ENCODE measurements at regions not wholly inside any gene's neighbourhood (a gene's known extent, or its start where the extent isn't known, plus 50 kb on each side); places are given as distances from the start of the nearest gene placed in this dataset.

GRCh38 chr3:113141543-113141942, 69.8 kb upstream of the BOC start:
- H3K4me1 Mint-ChIP-seq = no peaks in the 10 kb centered on the region

GRCh38 chr3:113142476-113142875, 68.9 kb upstream of the BOC start:
- Mint-ChIP-seq H3K9me3 (peaks cover 0 to 4% (median 0%) of the 10 kb centered on the region in 7 donors), H3K27me3 (no peaks in the 10 kb centered on the region), H3K27ac (no peak overlapping the region), H3K4me1 (no peaks in the 10 kb centered on the region), H3K36me3 (no peaks in the 10 kb centered on the region), H3K4me3 (no peak overlapping the region)
- no peak overlapping the region for H3K4me3 ChIP-seq (ENCODE audit: low read depth, low read length)
- H3K9me3 ChIP-seq (ENCODE audit: control insufficient read depth in 2 of 2, low read length in 2 of 2) = peaks cover 0 to under 1% of the 10 kb centered on the region in 2 experiments
- H3K4me1 ChIP-seq (ENCODE audit: control insufficient read depth, insufficient read depth, low read length, poor library complexity, severe bottlenecking) = no peaks in the 10 kb centered on the region
- peaks cover 6% of the 10 kb centered on the region for H3K27me3 ChIP-seq (ENCODE audit: control insufficient read depth, insufficient read depth, low read length)
- ATAC-seq (ENCODE audit: low read depth in 2 of 2) = no peak
- H3K27ac ChIP-seq (ENCODE audit: insufficient read depth, low read length, poor library complexity, severe bottlenecking) = no peak overlapping the region
- DNase-seq = no peak
- no peaks in the 10 kb centered on the region for H3K36me3 ChIP-seq (ENCODE audit: control insufficient read depth, insufficient read depth, low read length)

More at GRCh38 chr3:113141543-113141942, 69.8 kb upstream of the BOC start:
- H3K27ac Mint-ChIP-seq = no peak overlapping the region
- H3K36me3 ChIP-seq (ENCODE audit: control insufficient read depth, insufficient read depth, low read length) = no peaks in the 10 kb centered on the region
- H3K27me3 ChIP-seq (ENCODE audit: control insufficient read depth, insufficient read depth, low read length) = peaks cover 8% of the 10 kb centered on the region
- DNase-seq (no peak), ATAC-seq (ENCODE audit: low read depth in 2 of 2) (no peak)
- peaks cover 0 to 1% of the 10 kb centered on the region in 2 experiments for H3K9me3 ChIP-seq (ENCODE audit: control insufficient read depth in 2 of 2, low read length in 2 of 2)
- no peak overlapping the region for H3K27ac ChIP-seq (ENCODE audit: insufficient read depth, low read length, poor library complexity, severe bottlenecking)
- peaks cover 0 to 4% (median 0%) of the 10 kb centered on the region in 7 donors for H3K9me3 Mint-ChIP-seq
- H3K27me3 Mint-ChIP-seq = no peaks in the 10 kb centered on the region
- H3K4me3 Mint-ChIP-seq = no peak overlapping the region
- H3K4me1 ChIP-seq (ENCODE audit: control insufficient read depth, insufficient read depth, low read length, poor library complexity, severe bottlenecking) = no peaks in the 10 kb centered on the region
- H3K36me3 Mint-ChIP-seq = no peaks in the 10 kb centered on the region
- H3K4me3 ChIP-seq (ENCODE audit: low read depth, low read length) = no peak overlapping the region

GRCh38 chr3:113143353-113143752, 68.0 kb upstream of the BOC start:
- no peak for ATAC-seq (ENCODE audit: low read depth in 2 of 2)

GRCh38 chr3:113147681-113148261, 63.6 kb upstream of the BOC start:
- Histone ChIP-seq H3K4me3 (ENCODE audit: low read depth, low read length) (no peak overlapping the region), H3K4me1 (ENCODE audit: control insufficient read depth, insufficient read depth, low read length, poor library complexity, severe bottlenecking) (no peaks in the 10 kb centered on the region), H3K27ac (ENCODE audit: insufficient read depth, low read length, poor library complexity, severe bottlenecking) (no peak overlapping the region), H3K9me3 (ENCODE audit: control insufficient read depth in 2 of 2, low read length in 2 of 2) (no peaks in the 10 kb centered on the region), H3K27me3 (ENCODE audit: control insufficient read depth, insufficient read depth, low read length) (peaks cover 7% of the 10 kb centered on the region), H3K36me3 (ENCODE audit: control insufficient read depth, insufficient read depth, low read length) (no peaks in the 10 kb centered on the region)
- Mint-ChIP-seq H3K27ac (no peak overlapping the region), H3K9me3 (peaks cover 0 to 4% (median 0%) of the 10 kb centered on the region in 7 donors), H3K4me3 (no peak overlapping the region), H3K36me3 (no peaks in the 10 kb centered on the region), H3K4me1 (no peaks in the 10 kb centered on the region), H3K27me3 (peaks cover 6% of the 10 kb centered on the region)
- DNase-seq (no peak), ATAC-seq (ENCODE audit: low read depth in 2 of 2) (no peak)

More at GRCh38 chr3:113143353-113143752, 68.0 kb upstream of the BOC start:
- no peak overlapping the region for H3K4me3 ChIP-seq (ENCODE audit: low read depth, low read length)
- Mint-ChIP-seq H3K27me3 (no peaks in the 10 kb centered on the region), H3K36me3 (no peaks in the 10 kb centered on the region), H3K4me1 (no peaks in the 10 kb centered on the region), H3K9me3 (peaks cover 0 to 4% (median 0%) of the 10 kb centered on the region in 7 donors), H3K4me3 (no peak overlapping the region), H3K27ac (no peak overlapping the region)
- H3K9me3 ChIP-seq (ENCODE audit: control insufficient read depth in 2 of 2, low read length in 2 of 2) = no peaks in the 10 kb centered on the region
- H3K4me1 ChIP-seq (ENCODE audit: control insufficient read depth, insufficient read depth, low read length, poor library complexity, severe bottlenecking) = no peaks in the 10 kb centered on the region
- no peak overlapping the region for H3K27ac ChIP-seq (ENCODE audit: insufficient read depth, low read length, poor library complexity, severe bottlenecking)
- H3K27me3 ChIP-seq (ENCODE audit: control insufficient read depth, insufficient read depth, low read length) = peaks cover 6% of the 10 kb centered on the region
- H3K36me3 ChIP-seq (ENCODE audit: control insufficient read depth, insufficient read depth, low read length) = no peaks in the 10 kb centered on the region
- no peak for DNase-seq

GRCh38 chr3:113148284-113148683, 63.1 kb upstream of the BOC start:
- Histone ChIP-seq H3K9me3 (ENCODE audit: control insufficient read depth in 2 of 2, low read length in 2 of 2) (no peaks in the 10 kb centered on the region), H3K4me3 (ENCODE audit: low read depth, low read length) (no peak overlapping the region), H3K27ac (ENCODE audit: insufficient read depth, low read length, poor library complexity, severe bottlenecking) (no peak overlapping the region), H3K36me3 (ENCODE audit: control insufficient read depth, insufficient read depth, low read length) (no peaks in the 10 kb centered on the region), H3K27me3 (ENCODE audit: control insufficient read depth, insufficient read depth, low read length) (peaks cover 8% of the 10 kb centered on the region), H3K4me1 (ENCODE audit: control insufficient read depth, insufficient read depth, low read length, poor library complexity, severe bottlenecking) (no peaks in the 10 kb centered on the region)
- H3K4me1 Mint-ChIP-seq = no peaks in the 10 kb centered on the region
- peaks cover 6% of the 10 kb centered on the region for H3K27me3 Mint-ChIP-seq
- H3K27ac Mint-ChIP-seq = no peak overlapping the region
- DNase-seq = no peak
- peaks cover 0 to 4% (median 0%) of the 10 kb centered on the region in 7 donors for H3K9me3 Mint-ChIP-seq
- H3K4me3 Mint-ChIP-seq = no peak overlapping the region
- H3K36me3 Mint-ChIP-seq = no peaks in the 10 kb centered on the region
- ATAC-seq (ENCODE audit: low read depth in 2 of 2) = no peak

- Histone ChIP-seq H3K27me3 (ENCODE audit: control insufficient read depth, insufficient read depth, low read length) (peaks cover 8% of the 10 kb centered on the region), H3K36me3 (ENCODE audit: control insufficient read depth, insufficient read depth, low read length) (no peaks in the 10 kb centered on the region), H3K4me3 (ENCODE audit: low read depth, low read length) (no peak overlapping the region), H3K4me1 (ENCODE audit: control insufficient read depth, insufficient read depth, low read length, poor library complexity, severe bottlenecking) (no peaks in the 10 kb centered on the region), H3K9me3 (ENCODE audit: control insufficient read depth in 2 of 2, low read length in 2 of 2) (no peaks in the 10 kb centered on the region), H3K27ac (ENCODE audit: insufficient read depth, low read length, poor library complexity, severe bottlenecking) (no peak overlapping the region)
- DNase-seq (no peak), ATAC-seq (ENCODE audit: low read depth in 2 of 2) (no peak)
- H3K27ac Mint-ChIP-seq = no peak overlapping the region
- H3K27me3 Mint-ChIP-seq = peaks cover 19% of the 10 kb centered on the region
- peaks cover 0 to 4% (median 0%) of the 10 kb centered on the region in 7 donors for H3K9me3 Mint-ChIP-seq
- no peaks in the 10 kb centered on the region for H3K4me1 Mint-ChIP-seq
- H3K36me3 Mint-ChIP-seq = no peaks in the 10 kb centered on the region
- H3K4me3 Mint-ChIP-seq = no peak overlapping the region
Measured at GRCh38 chr3:113150250-113150649, 61.1 kb upstream of the BOC start.

- ATAC-seq (ENCODE audit: low read depth in 2 of 2) = no peak
Measured at GRCh38 chr3:113151461-113152031, 59.8 kb upstream of the BOC start.

GRCh38 chr3:113152849-113153248, 58.5 kb upstream of the BOC start:
- peaks cover 5% of the 10 kb centered on the region for H3K27me3 ChIP-seq (ENCODE audit: control insufficient read depth, insufficient read depth, low read length)
- no peak overlapping the region for H3K27ac Mint-ChIP-seq
- DNase-seq = no peak
- no peaks in the 10 kb centered on the region for H3K9me3 ChIP-seq (ENCODE audit: control insufficient read depth in 2 of 2, low read length in 2 of 2)
- no peak overlapping the region for H3K27ac ChIP-seq (ENCODE audit: insufficient read depth, low read length, poor library complexity, severe bottlenecking)
- H3K4me3 ChIP-seq (ENCODE audit: low read depth, low read length) = no peak overlapping the region
- H3K4me1 ChIP-seq (ENCODE audit: control insufficient read depth, insufficient read depth, low read length, poor library complexity, severe bottlenecking) = no peaks in the 10 kb centered on the region
- H3K4me3 Mint-ChIP-seq = no peak overlapping the region
- ATAC-seq (ENCODE audit: low read depth in 2 of 2) = no peak
- no peaks in the 10 kb centered on the region for H3K36me3 Mint-ChIP-seq
- peaks cover 0 to 6% (median 0%) of the 10 kb centered on the region in 7 donors for H3K9me3 Mint-ChIP-seq
- no peaks in the 10 kb centered on the region for H3K36me3 ChIP-seq (ENCODE audit: control insufficient read depth, insufficient read depth, low read length)
- no peaks in the 10 kb centered on the region for H3K4me1 Mint-ChIP-seq
- H3K27me3 Mint-ChIP-seq = peaks cover 19% of the 10 kb centered on the region

More at GRCh38 chr3:113151461-113152031, 59.8 kb upstream of the BOC start:
- no peak overlapping the region for H3K4me3 Mint-ChIP-seq
- H3K4me1 Mint-ChIP-seq = no peaks in the 10 kb centered on the region
- Histone ChIP-seq H3K4me1 (ENCODE audit: control insufficient read depth, insufficient read depth, low read length, poor library complexity, severe bottlenecking) (no peaks in the 10 kb centered on the region), H3K9me3 (ENCODE audit: control insufficient read depth in 2 of 2, low read length in 2 of 2) (no peaks in the 10 kb centered on the region), H3K27ac (ENCODE audit: insufficient read depth, low read length, poor library complexity, severe bottlenecking) (no peak overlapping the region), H3K4me3 (ENCODE audit: low read depth, low read length) (no peak overlapping the region), H3K27me3 (ENCODE audit: control insufficient read depth, insufficient read depth, low read length) (peaks cover 5% of the 10 kb centered on the region), H3K36me3 (ENCODE audit: control insufficient read depth, insufficient read depth, low read length) (no peaks in the 10 kb centered on the region)
- peaks cover 19% of the 10 kb centered on the region for H3K27me3 Mint-ChIP-seq
- DNase-seq = no peak
- H3K9me3 Mint-ChIP-seq = peaks cover 0 to 6% (median 0%) of the 10 kb centered on the region in 7 donors
- H3K36me3 Mint-ChIP-seq = no peaks in the 10 kb centered on the region
- no peak overlapping the region for H3K27ac Mint-ChIP-seq

All from CD4-positive, CD25-positive, alpha-beta regulatory T cell (primary cell).